Limb (tissue), 2 donors: ENCODE measurements at regions not wholly inside any gene's neighbourhood (a gene's known extent, or its start where the extent isn't known, plus 50 kb on each side); places are given as distances from the start of the nearest gene placed in this dataset.

Source experiments
- DNase-seq, 2 donors: peaks; one replicate each; pipeline ENCODE4 v3.0.0-alpha.2; 2016; ENCODE audit errors: extremely low spot score in 2 of 2

DNA sequence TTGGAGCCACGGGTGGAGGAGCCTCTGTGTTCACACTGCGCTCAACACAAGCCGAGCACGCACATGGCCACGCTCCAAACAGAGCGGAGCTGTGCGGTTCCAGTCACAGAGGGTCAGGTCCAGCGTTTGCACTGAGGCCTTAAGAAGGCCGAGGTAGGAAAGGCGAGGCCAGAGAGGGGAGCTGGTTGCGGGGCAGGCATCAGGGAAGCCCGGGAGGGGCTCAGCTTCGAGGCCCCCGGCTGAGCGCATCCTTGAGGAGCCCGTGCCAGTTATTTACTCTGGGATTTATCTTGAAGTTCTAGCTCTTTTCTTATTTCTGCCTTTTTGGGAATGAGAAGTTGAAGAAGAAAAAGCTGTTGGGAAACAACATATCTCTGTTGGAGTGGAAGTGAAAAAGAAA lies 140.8 kb downstream of the IRX1 start:
- DNase-seq: no peak

DNA sequence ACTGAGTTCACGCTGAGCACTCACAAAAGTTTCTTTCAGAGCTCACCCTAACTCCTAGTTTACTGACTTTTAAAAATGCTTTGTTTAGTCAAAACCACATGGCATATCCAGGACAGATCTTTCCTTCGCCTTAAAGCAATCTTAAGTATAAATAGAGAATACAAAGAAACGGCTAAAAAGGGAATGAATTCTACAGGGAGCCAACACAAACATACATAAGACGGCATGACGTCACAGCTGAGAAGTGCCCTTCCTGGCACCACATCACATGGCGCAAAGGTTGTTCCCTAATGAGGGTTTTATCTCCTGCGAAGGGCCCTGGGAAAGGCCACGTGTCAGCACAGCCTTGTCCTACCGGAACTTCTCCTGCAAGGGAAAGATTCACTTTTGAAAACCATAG lies 141.3 kb downstream of the IRX1 start:
- no peak for DNase-seq

DNA sequence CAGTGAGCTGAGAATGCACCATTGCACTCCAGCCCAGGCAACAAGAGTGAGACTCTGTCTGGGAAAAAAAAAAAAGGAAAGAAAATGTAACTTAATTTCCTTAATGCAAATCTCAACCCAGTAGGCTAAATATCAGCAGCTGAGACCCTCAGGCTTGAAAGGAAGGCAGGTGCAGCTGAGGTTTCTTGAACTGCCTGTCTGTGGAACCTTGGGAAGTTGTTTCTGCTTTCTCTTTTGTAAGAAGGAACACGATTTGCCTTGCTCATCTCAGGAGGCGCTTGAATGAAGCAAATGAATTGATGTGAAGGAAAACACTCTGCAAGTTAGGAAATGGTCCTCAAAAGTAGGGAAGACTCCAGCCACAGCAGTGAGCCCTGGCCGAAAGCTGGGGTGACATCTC lies 143.3 kb downstream of the IRX1 start:
- no peak for DNase-seq

DNA sequence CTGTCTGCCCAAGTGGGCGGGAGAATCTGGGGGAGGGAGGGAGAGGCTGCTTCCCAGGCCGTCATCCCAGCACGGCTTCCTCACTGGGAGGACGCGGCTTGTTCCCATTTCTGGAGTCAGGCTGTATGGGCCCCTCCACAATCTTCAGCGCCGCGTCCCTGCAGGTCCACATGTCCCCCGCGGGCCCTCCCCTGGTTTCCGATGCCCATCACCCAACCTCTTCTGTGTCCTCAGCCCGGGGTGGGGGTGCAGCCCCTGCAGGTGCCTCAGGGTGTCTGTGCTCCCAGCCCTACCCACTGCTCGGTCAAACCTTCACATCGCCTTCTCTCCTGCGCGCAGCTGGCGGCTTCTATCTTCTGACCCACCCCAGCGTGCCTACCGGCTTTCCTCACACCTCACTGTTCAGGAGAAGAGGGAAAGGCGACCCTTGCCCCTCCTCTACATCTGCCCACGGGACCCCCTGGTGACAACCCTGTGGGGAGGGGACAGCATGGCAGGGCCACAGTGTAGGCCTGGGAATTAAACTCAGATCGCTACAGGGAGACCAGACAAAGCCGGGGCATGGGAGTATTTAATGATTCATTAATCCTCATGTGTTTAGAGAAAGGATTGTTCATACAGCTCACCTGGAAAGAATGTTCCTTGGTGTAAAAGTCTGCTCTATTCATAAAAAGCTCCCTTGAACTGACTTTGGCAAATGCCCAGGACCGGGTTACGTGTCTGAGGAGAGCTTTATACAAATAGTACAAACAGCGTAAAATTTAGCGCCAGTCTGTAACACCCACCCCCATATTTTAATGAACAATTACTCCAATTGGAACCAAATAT lies 145.1 kb downstream of the IRX1 start:
- no peak for DNase-seq

DNA sequence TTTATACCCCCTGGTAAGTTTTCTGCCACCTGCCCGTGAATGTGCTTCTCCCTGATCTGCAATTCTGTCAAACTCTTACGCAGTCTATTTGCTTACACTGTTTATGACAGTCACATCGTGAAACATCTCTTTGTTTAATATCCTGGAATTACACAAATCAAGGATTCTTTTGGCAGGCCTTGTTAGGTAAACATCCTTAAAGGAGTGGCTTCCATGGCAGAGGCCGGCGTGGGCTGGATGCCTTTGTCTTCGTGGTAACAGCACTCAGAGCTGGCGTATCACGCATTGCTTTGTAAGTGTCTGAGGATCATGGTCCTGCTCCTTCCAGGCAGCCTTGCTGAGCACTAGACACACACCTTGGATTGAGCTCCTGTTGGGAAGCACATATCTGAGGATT lies 145.7 kb downstream of the IRX1 start:
- no peak for DNase-seq

DNA sequence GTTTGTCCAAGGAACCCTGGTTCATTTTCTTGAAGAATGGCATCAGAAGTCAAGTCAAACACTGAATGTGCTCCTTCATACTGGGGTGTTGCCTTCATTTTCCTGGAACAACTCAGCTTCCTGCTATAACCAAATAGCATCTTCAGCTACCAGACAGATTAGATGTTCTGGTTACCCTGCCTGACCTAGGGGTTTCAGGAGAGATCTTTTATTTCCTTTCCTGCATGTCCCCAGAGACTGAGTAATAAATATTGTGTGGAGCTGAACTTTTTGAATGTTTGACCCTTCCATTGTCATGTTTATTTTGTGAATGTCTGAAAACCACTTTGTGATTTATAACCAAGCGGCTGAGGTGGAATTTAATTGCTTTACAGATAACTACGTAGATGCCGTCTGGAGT lies 147.1 kb downstream of the IRX1 start:
- DNase-seq: no peak

DNA sequence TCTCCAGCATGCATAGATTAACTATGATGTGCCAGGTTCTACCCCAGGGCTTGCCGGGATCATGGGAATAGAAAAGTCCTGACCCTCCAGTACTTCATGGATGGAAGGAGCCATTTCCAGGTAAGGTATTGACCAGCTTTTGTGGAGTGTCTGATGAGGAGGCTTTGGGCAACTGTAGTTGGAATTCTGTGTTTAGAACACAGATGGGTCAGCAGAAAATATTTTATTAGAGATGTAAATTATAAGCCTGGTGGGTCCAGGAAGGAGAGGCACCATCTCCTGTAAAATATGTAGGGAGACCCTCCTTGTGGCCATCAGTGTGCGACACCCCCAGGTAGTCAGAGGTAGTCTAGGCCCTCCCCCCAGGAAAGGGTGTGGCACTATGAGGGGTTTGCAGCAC lies 156.2 kb downstream of the IRX1 start:
- no peak for DNase-seq

DNA sequence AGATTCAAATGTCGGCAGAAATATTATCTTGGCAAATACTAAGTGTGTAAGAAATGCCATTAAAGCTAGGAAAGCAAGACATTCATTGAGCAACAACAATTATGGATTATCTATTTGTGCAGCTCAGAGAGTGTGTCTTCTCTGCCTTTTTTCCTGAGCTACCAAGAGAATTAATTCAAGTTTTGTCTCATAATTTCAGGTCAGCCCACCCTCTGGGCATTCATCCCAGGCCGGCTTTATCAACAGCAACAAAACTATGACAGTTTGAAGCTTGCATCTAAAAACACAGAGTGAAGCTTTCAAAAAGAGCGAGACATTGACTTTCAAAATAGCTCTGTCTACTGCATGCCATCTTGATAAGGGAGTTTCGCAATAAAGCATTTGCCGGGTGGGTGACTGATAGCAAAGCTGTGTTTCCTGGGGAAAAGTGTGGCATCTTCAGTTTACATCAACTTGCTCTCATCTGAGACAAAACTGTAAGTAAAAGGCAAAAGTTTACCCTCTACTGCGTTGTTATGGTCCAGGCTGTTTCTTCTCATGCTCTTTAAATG lies 182.4 kb downstream of the IRX1 start:
- no peak for DNase-seq

DNA sequence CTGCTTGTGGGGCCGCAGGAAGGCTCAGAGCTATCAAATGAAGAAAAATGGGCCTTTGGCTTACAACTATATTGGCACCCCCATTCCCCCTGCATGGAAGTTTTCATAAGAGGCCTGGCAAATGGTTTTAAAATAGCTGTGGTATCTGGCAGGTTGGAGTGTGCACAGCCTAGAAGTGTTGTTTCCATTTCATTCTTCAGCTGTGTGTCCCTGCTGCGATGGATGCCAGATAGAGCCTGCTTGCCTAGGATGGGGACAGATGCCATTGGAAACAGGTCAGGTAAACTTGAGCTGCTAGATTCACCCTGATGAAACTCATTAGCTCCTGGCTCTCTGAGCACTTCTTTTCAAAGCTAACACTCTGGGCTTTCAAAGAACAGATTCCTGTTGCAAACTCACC lies 183.3 kb downstream of the IRX1 start:
- DNase-seq: no peak

DNA sequence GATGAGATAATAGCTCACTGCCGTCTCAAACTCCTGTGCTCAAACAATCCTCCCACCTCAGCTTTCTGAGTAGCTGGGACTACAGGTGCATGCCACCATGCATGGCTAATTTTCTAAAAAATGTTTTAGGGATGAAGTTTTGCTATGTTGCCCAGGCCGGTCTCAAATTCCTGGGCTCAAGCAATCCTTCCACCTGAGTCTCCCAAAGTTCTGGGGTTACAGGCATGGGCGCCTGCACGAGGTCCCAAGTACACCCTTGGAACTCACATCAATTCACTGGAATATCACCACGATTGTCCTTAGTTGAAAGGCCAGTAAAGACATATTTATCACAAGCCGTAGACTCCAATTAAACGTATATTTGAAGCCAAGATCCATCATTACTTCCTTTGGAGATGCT lies 184.6 kb downstream of the IRX1 start:
- no peak for DNase-seq

DNA sequence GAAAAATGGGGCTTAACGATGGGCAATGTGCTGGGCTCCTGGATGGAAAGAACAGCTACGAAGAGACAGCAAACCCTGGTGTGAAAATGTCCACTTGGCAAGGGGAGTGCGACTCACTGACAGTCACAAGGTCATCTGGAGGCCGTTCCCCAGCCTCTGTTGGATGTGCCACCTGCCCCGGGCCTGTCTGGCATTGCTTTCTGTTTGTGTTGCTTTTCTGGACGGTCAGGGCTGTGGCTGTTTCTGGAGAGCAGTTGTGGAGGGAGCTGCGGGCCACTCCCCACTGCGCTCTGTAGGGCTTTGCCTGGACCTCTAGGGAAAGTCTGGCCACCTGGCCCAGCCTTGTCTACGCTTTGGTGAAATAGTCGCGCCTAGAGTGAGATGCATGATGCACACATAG lies 185.3 kb downstream of the IRX1 start:
- DNase-seq: no peak

DNA sequence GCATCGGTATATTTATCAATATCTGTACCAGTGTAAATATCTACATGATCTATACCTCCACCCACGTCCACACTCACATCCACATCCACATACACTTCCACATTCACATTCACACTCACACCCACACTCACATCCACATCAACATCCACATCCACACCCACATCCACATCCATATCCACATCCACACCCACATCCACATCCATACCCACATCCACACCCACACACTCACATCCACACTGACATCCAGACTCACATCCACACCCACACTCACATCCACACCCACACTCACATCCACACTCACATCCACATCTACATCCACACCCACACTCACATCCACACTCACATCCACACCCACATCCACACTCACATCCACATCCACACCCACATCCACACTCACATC lies 189.2 kb downstream of the IRX1 start:
- DNase-seq: no peak

DNA sequence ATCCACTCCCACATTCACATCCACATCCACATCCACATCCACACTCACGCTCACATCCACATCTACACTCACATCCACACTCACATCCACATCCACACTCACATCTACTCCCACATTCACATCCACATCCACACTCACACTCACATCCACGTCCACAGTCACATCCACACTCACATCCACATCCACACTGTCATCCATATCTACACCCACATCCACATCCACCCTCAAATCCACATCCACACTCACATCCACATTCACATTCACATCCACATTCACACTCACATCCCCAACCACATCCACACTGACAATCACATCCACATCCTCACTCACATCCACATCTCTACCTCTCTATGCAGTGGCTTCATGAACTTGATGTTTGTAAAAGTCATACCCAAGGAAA lies 190.5 kb downstream of the IRX1 start:
- no peak for DNase-seq

DNA sequence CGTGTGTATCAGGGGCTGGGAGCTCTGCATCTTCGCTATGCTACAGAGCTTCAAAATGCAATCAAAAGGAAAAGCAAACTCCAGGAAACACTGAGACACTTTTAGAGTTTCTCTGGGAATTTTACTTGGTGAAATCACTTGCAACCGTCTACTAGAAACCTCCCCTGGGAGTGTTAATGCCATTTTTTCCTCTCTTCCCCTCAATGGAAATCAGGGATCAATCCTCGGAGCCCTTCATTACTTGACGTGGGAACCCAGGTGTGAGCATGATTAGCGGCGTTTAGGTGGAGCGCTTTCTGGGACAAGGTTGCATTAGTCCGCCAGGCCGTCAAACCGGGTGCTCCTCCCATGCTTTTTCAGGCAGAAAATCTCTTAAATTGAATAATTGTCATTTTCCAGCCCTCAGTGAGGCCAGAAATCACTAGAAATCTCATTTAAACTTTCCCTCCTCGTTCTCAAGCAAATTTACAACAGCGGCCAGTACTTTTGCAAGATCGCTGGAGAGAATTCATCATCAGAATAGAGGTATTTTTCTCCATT lies 191.3 kb downstream of the IRX1 start:
- no peak for DNase-seq

DNA sequence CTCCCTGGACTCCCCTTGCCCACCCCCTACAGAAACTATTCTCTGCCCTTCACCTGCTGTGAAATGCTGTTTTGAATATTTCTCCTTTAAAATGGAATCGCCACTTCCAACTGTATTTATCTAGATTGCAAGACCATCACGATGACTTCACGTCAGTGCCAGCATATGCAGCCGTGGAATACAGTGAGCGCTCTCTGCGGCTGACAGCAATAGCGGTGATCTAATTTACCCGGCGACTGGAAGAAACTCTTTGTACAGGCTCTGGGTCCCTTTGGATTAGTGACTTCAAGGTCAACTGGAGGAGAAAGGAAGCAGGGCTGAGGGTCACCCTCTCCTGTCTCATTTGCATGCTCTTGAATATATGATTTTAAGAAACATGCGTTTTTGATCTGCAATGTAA lies 192.0 kb downstream of the IRX1 start:
- no peak for DNase-seq

DNA sequence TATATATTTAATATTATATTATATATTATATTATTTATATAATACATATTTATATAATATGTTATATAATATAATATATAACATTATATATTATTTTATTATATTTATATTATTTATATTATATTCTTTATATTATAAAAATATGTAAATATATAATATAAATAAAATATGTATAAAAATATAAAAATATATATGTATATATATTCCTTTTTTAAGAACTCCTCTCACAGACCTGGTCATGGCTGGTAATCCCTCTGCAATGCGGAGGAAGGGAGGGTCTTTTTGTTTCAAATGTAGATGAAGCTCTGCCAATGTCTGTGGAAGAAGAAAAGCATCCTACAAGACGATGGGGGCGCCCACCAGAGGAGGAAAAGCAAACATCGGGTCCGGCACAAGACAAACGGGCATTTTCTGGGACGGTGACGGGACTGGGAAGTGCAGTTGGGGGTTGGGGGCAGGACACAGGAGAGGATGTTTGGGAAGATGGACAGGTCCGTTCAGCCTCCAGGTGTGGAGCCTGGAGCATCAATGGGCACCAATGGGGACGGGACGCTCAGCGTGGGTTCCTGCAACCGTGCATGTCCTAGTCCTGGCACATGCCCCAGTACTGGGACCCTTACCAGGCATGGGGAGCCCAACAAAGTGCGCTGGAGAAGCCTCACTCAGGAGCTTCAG lies 194.0 kb downstream of the IRX1 start:
- no peak for DNase-seq

DNA sequence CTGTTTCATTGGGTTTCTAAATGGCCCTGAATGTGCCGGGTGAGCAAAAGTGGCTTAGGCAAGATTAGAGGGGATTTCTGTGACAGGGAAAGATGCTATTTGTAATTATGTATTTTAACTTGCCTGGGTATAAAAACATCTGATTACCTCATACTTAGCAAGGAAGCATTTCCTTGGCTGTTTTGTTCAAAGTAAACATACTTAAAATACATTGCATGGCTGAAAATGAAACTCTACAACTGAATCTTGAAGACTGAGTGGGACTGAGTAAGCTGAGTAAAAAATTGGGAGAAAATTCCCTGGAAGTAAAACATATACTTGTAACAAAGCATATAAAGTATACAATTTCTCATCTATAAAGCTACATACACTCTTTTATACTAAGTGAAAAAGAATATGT lies 197.5 kb downstream of the IRX1 start:
- DNase-seq: no peak

DNA sequence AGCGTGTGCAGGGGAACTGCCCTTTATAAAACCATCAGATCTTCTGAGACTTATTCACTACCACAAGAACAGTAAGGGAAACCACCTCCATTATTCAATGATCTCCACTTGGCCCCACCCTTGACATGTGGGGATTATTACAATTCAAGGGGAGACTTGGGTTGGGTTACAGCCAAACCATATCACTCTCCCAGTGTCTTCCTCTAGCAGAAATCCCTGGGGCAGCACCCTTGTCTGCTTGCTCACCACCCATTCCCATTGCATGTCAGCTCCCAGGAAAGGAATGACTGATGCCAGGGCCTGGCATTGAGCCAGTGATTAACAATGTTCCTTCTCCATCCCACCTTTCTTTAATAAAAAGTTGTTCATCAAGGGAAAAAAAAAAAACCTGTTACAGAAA lies 199.0 kb downstream of the IRX1 start:
- DNase-seq: no peak

DNA sequence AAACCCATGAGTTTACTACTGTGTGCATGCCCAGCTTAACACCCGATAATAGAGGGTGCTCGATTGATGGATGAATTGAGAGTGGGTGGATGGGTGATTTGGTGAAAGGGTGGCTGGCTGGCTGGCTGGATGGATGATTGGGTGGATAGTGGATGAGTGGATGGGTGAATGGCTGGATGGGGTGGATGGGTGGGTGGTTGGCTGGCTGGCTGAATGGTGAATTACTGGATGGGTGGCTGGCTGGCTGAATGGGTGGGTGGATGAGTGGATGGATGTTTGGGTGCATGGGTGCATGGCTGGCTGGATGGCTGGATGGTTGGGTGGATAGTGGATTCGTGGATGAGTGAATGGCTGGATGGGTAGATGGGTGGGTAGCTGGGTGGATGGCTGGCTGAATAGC lies 201.1 kb downstream of the IRX1 start:
- DNase-seq: no peak

DNA sequence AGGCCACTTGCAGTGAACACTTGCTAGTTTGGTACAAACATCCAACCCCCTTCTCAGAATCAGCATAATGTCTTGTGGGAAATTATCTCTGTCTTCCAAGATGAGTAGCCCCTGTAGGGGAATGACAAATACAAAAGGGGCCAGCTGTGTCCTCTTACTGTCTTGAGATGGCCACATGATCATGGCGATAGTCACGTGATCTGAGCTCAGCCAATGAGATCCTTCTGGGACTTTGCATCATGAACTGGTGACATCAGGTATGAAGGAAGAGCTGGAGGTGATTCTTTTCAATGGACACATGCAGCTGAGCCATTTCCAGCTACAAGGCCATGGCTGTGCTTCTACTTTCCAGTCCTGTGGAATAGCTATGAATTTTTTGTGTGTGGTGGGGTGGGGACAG lies 206.3 kb downstream of the IRX1 start:
- no peak for DNase-seq

DNA sequence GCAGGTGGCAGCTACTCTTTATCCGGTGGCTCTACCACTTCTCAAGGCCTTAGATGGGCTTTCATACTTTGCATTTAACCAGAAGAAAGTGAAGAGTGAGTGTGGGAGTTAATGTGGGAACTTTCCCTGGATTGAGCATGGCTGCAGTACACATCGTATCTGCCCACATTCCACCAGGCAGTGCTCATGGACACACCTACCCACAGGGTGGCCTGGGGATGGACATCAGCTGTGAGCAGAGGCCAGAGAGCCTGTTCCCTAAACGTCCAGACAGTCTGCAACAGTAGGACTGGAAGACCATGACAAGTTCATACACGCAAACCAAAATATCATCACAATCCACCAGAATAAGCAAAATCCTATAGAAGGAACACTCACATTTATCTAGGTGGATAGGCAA lies 213.8 kb downstream of the IRX1 start:
- no peak for DNase-seq

DNA sequence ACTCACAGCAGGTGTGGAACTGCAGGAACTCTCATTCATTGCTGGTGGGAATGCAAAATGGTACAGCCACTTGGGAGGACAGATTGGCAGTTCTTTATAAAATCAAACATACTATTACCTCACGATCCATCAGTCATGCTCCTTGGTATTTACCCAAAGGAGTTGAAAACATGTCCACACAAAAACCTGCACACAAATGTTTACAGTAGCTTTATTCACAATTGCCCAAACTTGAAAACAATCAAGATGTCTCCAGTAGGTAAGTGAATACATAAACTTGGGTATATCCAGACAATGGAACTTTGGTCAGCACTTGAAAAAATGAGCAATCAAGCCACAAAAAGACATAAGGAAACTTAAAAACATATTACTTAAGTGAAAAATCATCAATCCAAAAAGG lies 215.5 kb downstream of the IRX1 start:
- no peak for DNase-seq

DNA sequence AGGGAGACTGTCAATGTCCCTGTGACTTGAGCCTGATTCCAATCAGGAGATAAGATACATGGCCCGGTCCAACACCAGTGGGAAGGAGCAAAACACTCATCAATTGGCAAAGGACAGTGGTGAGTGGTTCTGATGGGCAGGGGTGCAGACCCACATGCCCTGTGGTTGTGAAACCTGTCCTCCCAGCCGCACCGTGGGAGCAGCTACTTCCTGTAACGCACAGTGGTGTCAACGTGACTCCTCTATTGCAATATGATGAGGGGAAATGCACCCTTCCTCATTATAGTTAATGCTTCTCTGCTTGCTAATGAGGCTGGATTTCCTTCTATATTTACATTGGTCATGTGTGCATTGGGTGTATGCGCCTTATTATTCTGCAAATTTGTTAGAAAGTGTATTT lies 223.0 kb downstream of the IRX1 start:
- DNase-seq: no peak
